ENCODE measurements at regions not wholly inside any gene's neighbourhood (a gene's known extent, or its start where the extent isn't known, plus 50 kb on each side); places are given as distances from the start of the nearest gene placed in this dataset.

DNA sequence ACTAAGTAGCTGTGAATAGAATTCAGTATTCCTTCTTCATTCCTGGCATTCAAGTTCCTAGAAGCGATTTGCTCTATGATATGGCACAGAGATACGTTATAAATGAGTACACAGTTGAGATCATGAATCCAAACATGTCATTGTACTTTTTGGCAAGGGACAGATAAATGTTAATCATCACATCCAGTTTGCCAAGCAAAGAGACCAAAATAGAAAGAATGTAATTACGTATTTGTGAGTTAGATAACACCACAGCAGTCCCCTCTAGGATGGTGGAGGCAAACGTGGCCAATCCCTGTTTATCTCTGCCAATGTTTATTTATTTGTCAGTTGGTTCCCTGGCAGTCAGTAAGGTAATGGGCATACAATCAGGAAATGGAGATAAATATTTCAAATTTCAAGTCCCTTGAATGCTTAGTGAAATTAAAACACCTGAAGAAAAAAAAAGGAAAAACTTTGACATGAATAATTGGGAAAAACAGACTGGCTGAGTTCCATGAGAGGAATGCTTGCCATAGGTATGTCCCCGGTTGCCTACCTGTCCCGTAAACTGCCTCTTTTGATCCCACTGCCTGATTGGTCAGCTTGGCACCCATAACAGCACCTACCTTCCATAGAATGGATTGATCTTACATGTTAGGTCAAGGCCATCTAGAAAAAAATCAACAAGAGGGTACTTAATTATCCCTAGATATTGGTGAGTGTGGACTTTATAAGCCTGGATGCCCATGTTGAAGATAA is 451.1 kb upstream of the NETO1 start:
- no peak for TF ChIP-seq POLR2AphosphoS5 (IDR thresholded peaks at IDR 0.05; ENCODE audit: low read depth)
- TF ChIP-seq, protein P1, sequence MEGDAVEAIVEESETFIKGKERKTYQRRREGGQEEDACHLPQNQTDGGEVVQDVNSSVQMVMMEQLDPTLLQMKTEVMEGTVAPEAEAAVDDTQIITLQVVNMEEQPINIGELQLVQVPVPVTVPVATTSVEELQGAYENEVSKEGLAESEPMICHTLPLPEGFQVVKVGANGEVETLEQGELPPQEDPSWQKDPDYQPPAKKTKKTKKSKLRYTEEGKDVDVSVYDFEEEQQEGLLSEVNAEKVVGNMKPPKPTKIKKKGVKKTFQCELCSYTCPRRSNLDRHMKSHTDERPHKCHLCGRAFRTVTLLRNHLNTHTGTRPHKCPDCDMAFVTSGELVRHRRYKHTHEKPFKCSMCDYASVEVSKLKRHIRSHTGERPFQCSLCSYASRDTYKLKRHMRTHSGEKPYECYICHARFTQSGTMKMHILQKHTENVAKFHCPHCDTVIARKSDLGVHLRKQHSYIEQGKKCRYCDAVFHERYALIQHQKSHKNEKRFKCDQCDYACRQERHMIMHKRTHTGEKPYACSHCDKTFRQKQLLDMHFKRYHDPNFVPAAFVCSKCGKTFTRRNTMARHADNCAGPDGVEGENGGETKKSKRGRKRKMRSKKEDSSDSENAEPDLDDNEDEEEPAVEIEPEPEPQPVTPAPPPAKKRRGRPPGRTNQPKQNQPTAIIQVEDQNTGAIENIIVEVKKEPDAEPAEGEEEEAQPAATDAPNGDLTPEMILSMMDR (conservative IDR thresholded peaks at IDR 0.05; ENCODE audit: low read depth in 2 of 2) = no peak
- TF ChIP-seq EZH2 (IDR thresholded peaks at IDR 0.05; ENCODE audit: low read depth, unreplicated experiment) = no peak
- TF ChIP-seq, protein P2, sequence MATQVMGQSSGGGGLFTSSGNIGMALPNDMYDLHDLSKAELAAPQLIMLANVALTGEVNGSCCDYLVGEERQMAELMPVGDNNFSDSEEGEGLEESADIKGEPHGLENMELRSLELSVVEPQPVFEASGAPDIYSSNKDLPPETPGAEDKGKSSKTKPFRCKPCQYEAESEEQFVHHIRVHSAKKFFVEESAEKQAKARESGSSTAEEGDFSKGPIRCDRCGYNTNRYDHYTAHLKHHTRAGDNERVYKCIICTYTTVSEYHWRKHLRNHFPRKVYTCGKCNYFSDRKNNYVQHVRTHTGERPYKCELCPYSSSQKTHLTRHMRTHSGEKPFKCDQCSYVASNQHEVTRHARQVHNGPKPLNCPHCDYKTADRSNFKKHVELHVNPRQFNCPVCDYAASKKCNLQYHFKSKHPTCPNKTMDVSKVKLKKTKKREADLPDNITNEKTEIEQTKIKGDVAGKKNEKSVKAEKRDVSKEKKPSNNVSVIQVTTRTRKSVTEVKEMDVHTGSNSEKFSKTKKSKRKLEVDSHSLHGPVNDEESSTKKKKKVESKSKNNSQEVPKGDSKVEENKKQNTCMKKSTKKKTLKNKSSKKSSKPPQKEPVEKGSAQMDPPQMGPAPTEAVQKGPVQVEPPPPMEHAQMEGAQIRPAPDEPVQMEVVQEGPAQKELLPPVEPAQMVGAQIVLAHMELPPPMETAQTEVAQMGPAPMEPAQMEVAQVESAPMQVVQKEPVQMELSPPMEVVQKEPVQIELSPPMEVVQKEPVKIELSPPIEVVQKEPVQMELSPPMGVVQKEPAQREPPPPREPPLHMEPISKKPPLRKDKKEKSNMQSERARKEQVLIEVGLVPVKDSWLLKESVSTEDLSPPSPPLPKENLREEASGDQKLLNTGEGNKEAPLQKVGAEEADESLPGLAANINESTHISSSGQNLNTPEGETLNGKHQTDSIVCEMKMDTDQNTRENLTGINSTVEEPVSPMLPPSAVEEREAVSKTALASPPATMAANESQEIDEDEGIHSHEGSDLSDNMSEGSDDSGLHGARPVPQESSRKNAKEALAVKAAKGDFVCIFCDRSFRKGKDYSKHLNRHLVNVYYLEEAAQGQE (IDR thresholded peaks at IDR 0.05; ENCODE audit: unreplicated experiment) = no peak
- TF ChIP-seq, protein P3, sequence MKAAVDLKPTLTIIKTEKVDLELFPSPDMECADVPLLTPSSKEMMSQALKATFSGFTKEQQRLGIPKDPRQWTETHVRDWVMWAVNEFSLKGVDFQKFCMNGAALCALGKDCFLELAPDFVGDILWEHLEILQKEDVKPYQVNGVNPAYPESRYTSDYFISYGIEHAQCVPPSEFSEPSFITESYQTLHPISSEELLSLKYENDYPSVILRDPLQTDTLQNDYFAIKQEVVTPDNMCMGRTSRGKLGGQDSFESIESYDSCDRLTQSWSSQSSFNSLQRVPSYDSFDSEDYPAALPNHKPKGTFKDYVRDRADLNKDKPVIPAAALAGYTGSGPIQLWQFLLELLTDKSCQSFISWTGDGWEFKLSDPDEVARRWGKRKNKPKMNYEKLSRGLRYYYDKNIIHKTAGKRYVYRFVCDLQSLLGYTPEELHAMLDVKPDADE (IDR thresholded peaks at IDR 0.05) = no peak
- no peak for TF ChIP-seq EZH2phosphoT487 (IDR thresholded peaks at IDR 0.05; ENCODE audit: unreplicated experiment)
- TF ChIP-seq ZNF114 (CRISPR knock-in tag; IDR thresholded peaks at IDR 0.05) = no peak
- no peak for TF ChIP-seq CREB1 (CRISPR knock-in tag; IDR thresholded peaks at IDR 0.05; ENCODE audit: low read depth)
- TF ChIP-seq ZNF331 (CRISPR knock-in tag; IDR thresholded peaks at IDR 0.05; ENCODE audit: low read depth) = no peak
- no peak for TF ChIP-seq JUNB (IDR thresholded peaks at IDR 0.05; ENCODE audit: unreplicated experiment)
- no peak for TF ChIP-seq NANOG (IDR thresholded peaks at IDR 0.05; ENCODE audit: borderline replicate concordance)

Data from GM23338 (cell line).